Activated CD8-positive, alpha-beta T cell treated with anti-CD3 and anti-CD28 coated beads for 36 hours (primary cell): ENCODE measurements at regions not wholly inside any gene's neighbourhood (a gene's known extent, or its start where the extent isn't known, plus 50 kb on each side); places are given as distances from the start of the nearest gene placed in this dataset.

Experiments used
- ATAC-seq: fragments of 200-7000 bp; cut with Tn5 transposase; one replicate; pipeline ENCODE4 v1.10.0; 2021; ENCODE audit warnings: mild to moderate bottlenecking, moderate library complexity
- CTCF ChIA-PET: fragments of 350-600 bp; sonication (Branson Sonifier 250); formaldehyde crosslinking; loops from one replicate; lab custom pipeline; 2021; ENCODE audit warnings: antibody characterized with exemption; lab: Charles Lee
- POLR2A ChIA-PET: fragments of 350-600 bp; sonication (Branson Sonifier 250); formaldehyde crosslinking; loops from one replicate; lab custom pipeline; 2021; ENCODE audit warnings: antibody characterized with exemption; lab: Charles Lee
- DNase-seq: peaks from one replicate; pipeline ENCODE4 v3.0.0-alpha.2; 2020
- H3K27ac Mint-ChIP-seq: one replicate; pipeline ENCODE4 v1.8.0; 2021; ENCODE audit warnings: mild to moderate bottlenecking, mixed read lengths
- H3K27me3 Mint-ChIP-seq: one replicate; pipeline ENCODE4 v1.8.0; 2021; ENCODE audit warnings: mixed read lengths
- H3K36me3 Mint-ChIP-seq: one replicate; pipeline ENCODE4 v1.8.0; 2021; ENCODE audit warnings: low read depth, mixed read lengths
- H3K4me1 Mint-ChIP-seq: one replicate; pipeline ENCODE4 v1.8.0; 2021; ENCODE audit warnings: low read depth, mixed read lengths
- H3K4me3 Mint-ChIP-seq: one replicate; pipeline ENCODE4 v1.8.0; 2021; ENCODE audit warnings: mild to moderate bottlenecking, moderate library complexity, mixed read lengths
- H3K9me3 Mint-ChIP-seq: one replicate; pipeline ENCODE4 v1.8.0; 2021; ENCODE audit warnings: mixed read lengths
- intact Hi-C: fragments of 100-400 bp; cut with micrococcal nuclease; formaldehyde crosslinking; loops from one replicate; pipeline ENCODE4 v1.10.0; 2022
- TF ChIP-seq, protein P1 (sequence below): fragments of 200-600 bp; IDR thresholded peaks from one replicate; pipeline ENCODE4 v1.8.0; 2022; ENCODE audit warnings: antibody characterized with exemption, mild to moderate bottlenecking

DNA sequence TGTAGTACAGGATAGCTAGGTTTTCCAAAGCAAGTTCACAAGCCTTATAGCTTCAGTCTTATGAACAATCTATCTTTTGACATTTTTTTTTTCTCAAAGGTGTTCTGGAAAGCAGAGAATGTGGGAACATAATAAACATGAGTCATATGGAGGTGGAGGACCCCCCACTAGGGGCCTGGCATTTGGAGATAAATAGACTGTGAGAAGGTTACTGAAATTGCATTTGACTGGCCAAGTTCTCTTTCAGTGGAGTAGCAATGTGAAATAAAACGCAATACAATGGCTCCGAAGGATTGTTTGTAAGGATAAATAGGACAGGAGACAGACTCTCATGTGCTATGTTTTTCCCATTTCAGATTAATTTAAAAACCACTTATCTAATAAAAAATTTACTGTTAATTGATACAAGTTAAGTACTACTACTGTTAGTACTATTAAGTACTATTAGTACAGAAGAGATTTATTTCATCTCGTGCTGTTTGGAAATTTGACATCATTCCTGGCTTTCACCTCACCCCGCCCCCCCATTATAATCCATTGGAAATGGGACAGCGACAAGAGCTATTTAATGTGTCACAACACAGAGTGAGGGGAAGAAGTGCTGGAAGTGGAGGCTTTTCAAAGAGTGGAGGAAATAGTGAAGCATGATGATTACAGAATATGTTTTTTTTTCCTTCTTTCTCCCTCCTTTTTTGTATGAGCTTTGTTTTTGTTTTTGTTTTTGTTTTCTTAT, 122.6 kb upstream of the ID4 start:
- Mint-ChIP-seq H3K27me3 (no peaks in the 10 kb centered on the region), H3K4me1 (no peaks in the 10 kb centered on the region), H3K27ac (no peak overlapping the region), H3K36me3 (no peaks in the 10 kb centered on the region), H3K9me3 (no peaks in the 10 kb centered on the region), H3K4me3 (no peak overlapping the region)
- intact Hi-C loops: no loop called here
- CTCF ChIA-PET: no interaction called here
- ATAC-seq (no peak), DNase-seq (no peak)
- POLR2A ChIA-PET: no interaction called here
- TF ChIP-seq, protein P1, sequence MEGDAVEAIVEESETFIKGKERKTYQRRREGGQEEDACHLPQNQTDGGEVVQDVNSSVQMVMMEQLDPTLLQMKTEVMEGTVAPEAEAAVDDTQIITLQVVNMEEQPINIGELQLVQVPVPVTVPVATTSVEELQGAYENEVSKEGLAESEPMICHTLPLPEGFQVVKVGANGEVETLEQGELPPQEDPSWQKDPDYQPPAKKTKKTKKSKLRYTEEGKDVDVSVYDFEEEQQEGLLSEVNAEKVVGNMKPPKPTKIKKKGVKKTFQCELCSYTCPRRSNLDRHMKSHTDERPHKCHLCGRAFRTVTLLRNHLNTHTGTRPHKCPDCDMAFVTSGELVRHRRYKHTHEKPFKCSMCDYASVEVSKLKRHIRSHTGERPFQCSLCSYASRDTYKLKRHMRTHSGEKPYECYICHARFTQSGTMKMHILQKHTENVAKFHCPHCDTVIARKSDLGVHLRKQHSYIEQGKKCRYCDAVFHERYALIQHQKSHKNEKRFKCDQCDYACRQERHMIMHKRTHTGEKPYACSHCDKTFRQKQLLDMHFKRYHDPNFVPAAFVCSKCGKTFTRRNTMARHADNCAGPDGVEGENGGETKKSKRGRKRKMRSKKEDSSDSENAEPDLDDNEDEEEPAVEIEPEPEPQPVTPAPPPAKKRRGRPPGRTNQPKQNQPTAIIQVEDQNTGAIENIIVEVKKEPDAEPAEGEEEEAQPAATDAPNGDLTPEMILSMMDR: no peak

DNA sequence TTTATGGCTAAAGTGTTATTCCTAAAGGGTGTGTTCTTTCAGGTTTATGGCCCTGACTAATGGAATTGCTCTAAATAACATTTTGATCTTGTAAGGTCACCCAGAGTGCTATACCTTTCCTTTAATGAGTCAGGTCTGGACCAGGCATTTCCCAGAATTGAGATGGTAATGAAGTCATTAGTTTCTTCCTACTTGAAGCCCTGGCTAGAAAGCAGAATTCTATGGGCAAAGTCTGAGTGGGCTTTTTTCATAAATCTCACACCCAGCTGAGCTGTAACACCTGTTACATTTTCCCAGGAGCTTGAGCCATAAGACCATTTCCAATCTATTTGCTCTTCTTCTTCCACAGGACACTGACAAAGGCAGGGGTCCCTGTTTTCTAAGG, 122.0 kb upstream of the ID4 start:
- Mint-ChIP-seq H3K4me3 (no peak overlapping the region), H3K27me3 (no peaks in the 10 kb centered on the region), H3K27ac (no peak overlapping the region), H3K9me3 (no peaks in the 10 kb centered on the region), H3K4me1 (no peaks in the 10 kb centered on the region), H3K36me3 (no peaks in the 10 kb centered on the region)
- intact Hi-C loops: no loop called here
- no peak for ATAC-seq
- no peak for DNase-seq
- TF ChIP-seq, protein P1: no peak
- ChIA-PET CTCF (no interaction called here), POLR2A (no interaction called here)

DNA sequence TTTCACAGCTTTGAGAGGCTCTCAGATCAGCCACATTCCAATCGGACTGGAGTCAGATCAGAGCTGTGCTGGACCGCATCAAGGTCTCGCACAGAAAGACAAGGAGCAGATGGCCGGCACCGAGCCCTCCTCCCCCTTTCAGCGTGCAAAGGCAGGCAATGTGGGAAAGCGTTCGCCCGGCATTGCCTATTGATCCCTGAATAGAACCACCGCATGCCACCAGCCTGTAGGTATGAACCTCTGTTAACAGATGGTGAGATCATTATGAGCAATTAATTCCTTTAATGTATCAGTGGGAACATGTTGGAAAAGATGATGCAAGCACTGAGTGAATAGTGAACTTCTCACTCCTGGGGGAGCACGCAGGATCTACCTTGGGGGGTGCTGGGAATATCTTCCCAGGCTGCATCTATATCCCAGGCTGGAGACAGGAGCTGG, 117.5 kb upstream of the ID4 start:
- CTCF ChIA-PET: no interaction called here
- POLR2A ChIA-PET: no interaction called here
- no peaks in the 10 kb centered on the region for H3K9me3 Mint-ChIP-seq
- H3K36me3 Mint-ChIP-seq: no peaks in the 10 kb centered on the region
- H3K4me3 Mint-ChIP-seq: no peak overlapping the region
- intact Hi-C loops: no loop called here
- H3K27me3 Mint-ChIP-seq: no peaks in the 10 kb centered on the region
- ATAC-seq: no peak
- H3K4me1 Mint-ChIP-seq: no peaks in the 10 kb centered on the region
- TF ChIP-seq, protein P1: no peak
- DNase-seq: no peak
- no peak overlapping the region for H3K27ac Mint-ChIP-seq

DNA sequence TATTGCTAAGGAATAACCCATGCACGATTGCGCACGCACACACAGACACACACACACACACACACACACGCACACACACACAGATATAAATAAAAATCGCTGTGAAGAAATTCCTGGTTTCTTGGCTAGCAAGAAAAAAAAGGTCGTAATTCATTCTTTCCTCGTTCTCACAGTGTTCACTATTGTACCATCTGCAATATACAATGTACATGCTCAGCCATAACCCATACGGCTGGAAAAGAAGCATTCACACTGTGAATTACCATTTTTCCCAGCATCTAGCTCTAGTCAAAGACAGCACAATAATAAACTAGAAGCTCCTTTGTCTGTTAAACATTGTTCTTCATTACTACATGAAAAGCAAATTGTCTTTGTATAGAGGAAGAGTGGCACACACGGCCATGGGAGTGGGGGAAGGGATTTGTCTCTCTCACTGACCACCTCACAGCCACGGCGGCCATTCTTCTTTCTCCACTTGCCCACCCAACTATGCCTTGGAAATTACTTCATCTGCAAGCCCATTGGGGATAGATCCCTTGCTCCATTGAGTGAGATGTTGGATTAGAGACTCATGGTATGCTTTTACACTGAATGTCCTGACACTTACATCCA, 115.3 kb upstream of the ID4 start:
- H3K27me3 Mint-ChIP-seq: no peaks in the 10 kb centered on the region
- no peak for DNase-seq
- peaks cover 2% of the 10 kb centered on the region for H3K9me3 Mint-ChIP-seq
- POLR2A ChIA-PET: no interaction called here
- H3K36me3 Mint-ChIP-seq: no peaks in the 10 kb centered on the region
- H3K27ac Mint-ChIP-seq: no peak overlapping the region
- no peak for ATAC-seq
- intact Hi-C loops: no loop called here
- CTCF ChIA-PET: no interaction called here
- TF ChIP-seq, protein P1: no peak
- H3K4me3 Mint-ChIP-seq: no peak overlapping the region
- no peaks in the 10 kb centered on the region for H3K4me1 Mint-ChIP-seq

DNA sequence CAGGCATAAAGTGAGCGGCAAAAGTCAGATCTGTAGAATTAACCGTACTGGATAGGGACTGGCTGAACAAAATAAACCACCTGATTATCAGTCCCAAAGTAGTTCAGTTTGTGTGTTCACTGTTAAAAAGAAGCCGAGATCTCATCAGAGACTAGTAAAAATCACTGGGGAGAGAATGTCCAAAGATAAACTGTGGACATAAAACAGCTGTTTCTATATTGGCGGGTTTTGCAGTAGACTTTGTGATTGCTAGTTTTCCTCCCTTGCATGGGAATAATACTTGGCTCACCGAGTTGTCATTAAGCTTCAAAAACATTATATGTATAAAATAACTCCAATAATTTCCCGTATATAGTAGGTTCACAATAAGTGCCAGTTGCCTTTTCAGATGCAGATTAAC, 114.2 kb upstream of the ID4 start:
- ATAC-seq (no peak), DNase-seq (no peak)
- intact Hi-C loops: no loop called here
- CTCF ChIA-PET: no interaction called here
- H3K4me1 Mint-ChIP-seq: no peaks in the 10 kb centered on the region
- POLR2A ChIA-PET: no interaction called here
- TF ChIP-seq, protein P1: no peak
- H3K4me3 Mint-ChIP-seq: no peak overlapping the region
- no peak overlapping the region for H3K27ac Mint-ChIP-seq
- H3K27me3 Mint-ChIP-seq: no peaks in the 10 kb centered on the region
- H3K9me3 Mint-ChIP-seq: peaks cover 2% of the 10 kb centered on the region
- no peaks in the 10 kb centered on the region for H3K36me3 Mint-ChIP-seq
